ENCODE measurements at regions not wholly inside any gene's neighbourhood (a gene's known extent, or its start where the extent isn't known, plus 50 kb on each side); places are given as distances from the start of the nearest gene placed in this dataset.

DNA sequence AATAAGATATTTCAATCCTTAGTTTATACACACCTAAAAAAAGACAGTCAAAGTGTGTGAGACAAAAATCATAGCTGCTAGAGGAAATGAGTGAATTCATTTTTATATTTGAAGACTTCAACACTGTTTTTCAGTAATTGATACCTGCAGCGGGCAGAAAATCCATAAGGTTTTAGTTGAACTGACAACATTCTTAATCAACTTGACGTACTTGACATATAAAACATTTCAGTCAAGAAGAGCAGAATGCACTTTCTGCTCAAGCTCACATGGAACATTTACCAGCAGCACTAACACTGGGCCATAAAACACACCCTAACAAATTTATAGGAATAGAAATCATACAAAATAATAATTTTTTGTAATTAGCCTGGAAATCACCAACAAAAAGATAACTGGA lies 959.6 kb upstream of the SOX11 start:
- Histone ChIP-seq H3K4me3 (no peak overlapping the region), H3K36me3 (ENCODE audit: control insufficient read depth in 2 of 2, insufficient read depth in 2 of 2, low read length in 1 of 2) (no peaks in the 10 kb centered on the region), H3K27ac (ENCODE audit: control insufficient read depth, insufficient read depth) (no peak overlapping the region), H3K9me3 (replicated peaks; ENCODE audit: control insufficient read depth, insufficient read depth, low read length) (no peaks in the 10 kb centered on the region), H2AFZ (ENCODE audit: control insufficient read depth, low read depth, low read length) (no peak overlapping the region), H3K27me3 (replicated peaks in 1 of 2; ENCODE audit: control insufficient read depth in 2 of 2, insufficient read depth in 2 of 2, low read length in 1 of 2) (no peaks in the 10 kb centered on the region), H3K79me2 (ENCODE audit: control insufficient read depth, insufficient read depth, low read length) (no peaks in the 10 kb centered on the region), H3K4me2 (ENCODE audit: control insufficient read depth, insufficient read depth) (no peak overlapping the region), H3K9ac (ENCODE audit: control insufficient read depth, insufficient read depth, low read length) (no peak overlapping the region), H4K20me1 (ENCODE audit: control insufficient read depth, insufficient read depth) (no peaks in the 10 kb centered on the region), H3K4me1 (ENCODE audit: control insufficient read depth, insufficient read depth, low read length) (no peaks in the 10 kb centered on the region)
- SMC1A ChIA-PET (ENCODE audit: uncharacterized antibody, unreplicated experiment), result interaction anchor here (1.3 kb wide), 1 partner anchor 10 kb away, joined by 3 read pairs; no protein-coding TSS in a partner anchor
- POLR2A ChIA-PET, result interaction anchor here (0.6 kb wide), 1 partner anchor 30 kb away, joined by 3 read pairs; no protein-coding TSS in a partner anchor
- ATAC-seq, result no peak
- 7% methylated on average over 2 of the region's 2 CpGs for WGBS (ENCODE audit: insufficient coverage, insufficient replicate concordance, low lambda C conversion rate, missing lambda C conversion rate)
- FAIRE-seq, result no peak
- intact Hi-C loops (cut with micrococcal nuclease; ENCODE audit: unreplicated experiment) (no loop called here), in situ Hi-C loops (cut with MboI) (no loop called here)
- no peak for DNase-seq (ENCODE audit: low read depth, low spot score)
- no TSS peak for BruUV-seq (replicated peaks)
- RAD21 ChIA-PET (ENCODE audit: unreplicated experiment), result no interaction called here
- CTCF ChIA-PET, result no interaction called here
- TF ChIP-seq HDAC2 (IDR thresholded peaks at IDR 0.05) (no peak), NR2F1 (conservative IDR thresholded peaks at IDR 0.05) (no peak), CREB1 (IDR thresholded peaks at IDR 0.05; ENCODE audit: low read depth) (no peak), HDAC6 (IDR thresholded peaks at IDR 0.05; ENCODE audit: unreplicated experiment) (no peak)
- TF ChIP-seq, protein P1, sequence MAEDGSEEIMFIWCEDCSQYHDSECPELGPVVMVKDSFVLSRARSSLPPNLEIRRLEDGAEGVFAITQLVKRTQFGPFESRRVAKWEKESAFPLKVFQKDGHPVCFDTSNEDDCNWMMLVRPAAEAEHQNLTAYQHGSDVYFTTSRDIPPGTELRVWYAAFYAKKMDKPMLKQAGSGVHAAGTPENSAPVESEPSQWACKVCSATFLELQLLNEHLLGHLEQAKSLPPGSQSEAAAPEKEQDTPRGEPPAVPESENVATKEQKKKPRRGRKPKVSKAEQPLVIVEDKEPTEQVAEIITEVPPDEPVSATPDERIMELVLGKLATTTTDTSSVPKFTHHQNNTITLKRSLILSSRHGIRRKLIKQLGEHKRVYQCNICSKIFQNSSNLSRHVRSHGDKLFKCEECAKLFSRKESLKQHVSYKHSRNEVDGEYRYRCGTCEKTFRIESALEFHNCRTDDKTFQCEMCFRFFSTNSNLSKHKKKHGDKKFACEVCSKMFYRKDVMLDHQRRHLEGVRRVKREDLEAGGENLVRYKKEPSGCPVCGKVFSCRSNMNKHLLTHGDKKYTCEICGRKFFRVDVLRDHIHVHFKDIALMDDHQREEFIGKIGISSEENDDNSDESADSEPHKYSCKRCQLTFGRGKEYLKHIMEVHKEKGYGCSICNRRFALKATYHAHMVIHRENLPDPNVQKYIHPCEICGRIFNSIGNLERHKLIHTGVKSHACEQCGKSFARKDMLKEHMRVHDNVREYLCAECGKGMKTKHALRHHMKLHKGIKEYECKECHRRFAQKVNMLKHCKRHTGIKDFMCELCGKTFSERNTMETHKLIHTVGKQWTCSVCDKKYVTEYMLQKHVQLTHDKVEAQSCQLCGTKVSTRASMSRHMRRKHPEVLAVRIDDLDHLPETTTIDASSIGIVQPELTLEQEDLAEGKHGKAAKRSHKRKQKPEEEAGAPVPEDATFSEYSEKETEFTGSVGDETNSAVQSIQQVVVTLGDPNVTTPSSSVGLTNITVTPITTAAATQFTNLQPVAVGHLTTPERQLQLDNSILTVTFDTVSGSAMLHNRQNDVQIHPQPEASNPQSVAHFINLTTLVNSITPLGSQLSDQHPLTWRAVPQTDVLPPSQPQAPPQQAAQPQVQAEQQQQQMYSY (CRISPR knock-in tag; IDR thresholded peaks at IDR 0.05), result no peak
- TF ChIP-seq, protein P2, sequence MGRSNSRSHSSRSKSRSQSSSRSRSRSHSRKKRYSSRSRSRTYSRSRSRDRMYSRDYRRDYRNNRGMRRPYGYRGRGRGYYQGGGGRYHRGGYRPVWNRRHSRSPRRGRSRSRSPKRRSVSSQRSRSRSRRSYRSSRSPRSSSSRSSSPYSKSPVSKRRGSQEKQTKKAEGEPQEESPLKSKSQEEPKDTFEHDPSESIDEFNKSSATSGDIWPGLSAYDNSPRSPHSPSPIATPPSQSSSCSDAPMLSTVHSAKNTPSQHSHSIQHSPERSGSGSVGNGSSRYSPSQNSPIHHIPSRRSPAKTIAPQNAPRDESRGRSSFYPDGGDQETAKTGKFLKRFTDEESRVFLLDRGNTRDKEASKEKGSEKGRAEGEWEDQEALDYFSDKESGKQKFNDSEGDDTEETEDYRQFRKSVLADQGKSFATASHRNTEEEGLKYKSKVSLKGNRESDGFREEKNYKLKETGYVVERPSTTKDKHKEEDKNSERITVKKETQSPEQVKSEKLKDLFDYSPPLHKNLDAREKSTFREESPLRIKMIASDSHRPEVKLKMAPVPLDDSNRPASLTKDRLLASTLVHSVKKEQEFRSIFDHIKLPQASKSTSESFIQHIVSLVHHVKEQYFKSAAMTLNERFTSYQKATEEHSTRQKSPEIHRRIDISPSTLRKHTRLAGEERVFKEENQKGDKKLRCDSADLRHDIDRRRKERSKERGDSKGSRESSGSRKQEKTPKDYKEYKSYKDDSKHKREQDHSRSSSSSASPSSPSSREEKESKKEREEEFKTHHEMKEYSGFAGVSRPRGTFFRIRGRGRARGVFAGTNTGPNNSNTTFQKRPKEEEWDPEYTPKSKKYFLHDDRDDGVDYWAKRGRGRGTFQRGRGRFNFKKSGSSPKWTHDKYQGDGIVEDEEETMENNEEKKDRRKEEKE (IDR thresholded peaks at IDR 0.05), result no peak
- TF ChIP-seq, protein P3, sequence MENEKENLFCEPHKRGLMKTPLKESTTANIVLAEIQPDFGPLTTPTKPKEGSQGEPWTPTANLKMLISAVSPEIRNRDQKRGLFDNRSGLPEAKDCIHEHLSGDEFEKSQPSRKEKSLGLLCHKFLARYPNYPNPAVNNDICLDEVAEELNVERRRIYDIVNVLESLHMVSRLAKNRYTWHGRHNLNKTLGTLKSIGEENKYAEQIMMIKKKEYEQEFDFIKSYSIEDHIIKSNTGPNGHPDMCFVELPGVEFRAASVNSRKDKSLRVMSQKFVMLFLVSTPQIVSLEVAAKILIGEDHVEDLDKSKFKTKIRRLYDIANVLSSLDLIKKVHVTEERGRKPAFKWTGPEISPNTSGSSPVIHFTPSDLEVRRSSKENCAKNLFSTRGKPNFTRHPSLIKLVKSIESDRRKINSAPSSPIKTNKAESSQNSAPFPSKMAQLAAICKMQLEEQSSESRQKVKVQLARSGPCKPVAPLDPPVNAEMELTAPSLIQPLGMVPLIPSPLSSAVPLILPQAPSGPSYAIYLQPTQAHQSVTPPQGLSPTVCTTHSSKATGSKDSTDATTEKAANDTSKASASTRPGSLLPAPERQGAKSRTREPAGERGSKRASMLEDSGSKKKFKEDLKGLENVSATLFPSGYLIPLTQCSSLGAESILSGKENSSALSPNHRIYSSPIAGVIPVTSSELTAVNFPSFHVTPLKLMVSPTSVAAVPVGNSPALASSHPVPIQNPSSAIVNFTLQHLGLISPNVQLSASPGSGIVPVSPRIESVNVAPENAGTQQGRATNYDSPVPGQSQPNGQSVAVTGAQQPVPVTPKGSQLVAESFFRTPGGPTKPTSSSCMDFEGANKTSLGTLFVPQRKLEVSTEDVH (IDR thresholded peaks at IDR 0.05; ENCODE audit: low read depth, partially characterized antibody), result no peak
- TF ChIP-seq, protein P4, sequence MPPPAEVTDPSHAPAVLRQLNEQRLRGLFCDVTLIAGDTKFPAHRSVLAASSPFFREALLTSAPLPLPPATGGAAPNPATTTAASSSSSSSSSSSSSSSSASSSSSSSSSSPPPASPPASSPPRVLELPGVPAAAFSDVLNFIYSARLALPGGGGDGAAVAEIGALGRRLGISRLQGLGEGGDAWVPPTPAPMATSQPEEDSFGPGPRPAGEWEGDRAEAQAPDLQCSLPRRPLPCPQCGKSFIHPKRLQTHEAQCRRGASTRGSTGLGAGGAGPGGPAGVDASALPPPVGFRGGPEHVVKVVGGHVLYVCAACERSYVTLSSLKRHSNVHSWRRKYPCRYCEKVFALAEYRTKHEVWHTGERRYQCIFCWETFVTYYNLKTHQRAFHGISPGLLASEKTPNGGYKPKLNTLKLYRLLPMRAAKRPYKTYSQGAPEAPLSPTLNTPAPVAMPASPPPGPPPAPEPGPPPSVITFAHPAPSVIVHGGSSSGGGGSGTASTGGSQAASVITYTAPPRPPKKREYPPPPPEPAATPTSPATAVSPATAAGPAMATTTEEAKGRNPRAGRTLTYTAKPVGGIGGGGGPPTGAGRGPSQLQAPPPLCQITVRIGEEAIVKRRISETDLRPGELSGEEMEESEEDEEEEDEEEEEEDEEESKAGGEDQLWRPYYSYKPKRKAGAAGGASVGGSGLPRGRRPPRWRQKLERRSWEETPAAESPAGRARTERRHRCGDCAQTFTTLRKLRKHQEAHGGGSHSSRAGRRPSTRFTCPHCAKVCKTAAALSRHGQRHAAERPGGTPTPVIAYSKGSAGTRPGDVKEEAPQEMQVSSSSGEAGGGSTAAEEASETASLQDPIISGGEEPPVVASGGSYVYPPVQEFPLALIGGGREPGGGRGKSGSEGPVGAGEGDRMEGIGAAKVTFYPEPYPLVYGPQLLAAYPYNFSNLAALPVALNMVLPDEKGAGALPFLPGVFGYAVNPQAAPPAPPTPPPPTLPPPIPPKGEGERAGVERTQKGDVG (CRISPR knock-in tag; IDR thresholded peaks at IDR 0.05), result no peak
- TF ChIP-seq, protein P5, sequence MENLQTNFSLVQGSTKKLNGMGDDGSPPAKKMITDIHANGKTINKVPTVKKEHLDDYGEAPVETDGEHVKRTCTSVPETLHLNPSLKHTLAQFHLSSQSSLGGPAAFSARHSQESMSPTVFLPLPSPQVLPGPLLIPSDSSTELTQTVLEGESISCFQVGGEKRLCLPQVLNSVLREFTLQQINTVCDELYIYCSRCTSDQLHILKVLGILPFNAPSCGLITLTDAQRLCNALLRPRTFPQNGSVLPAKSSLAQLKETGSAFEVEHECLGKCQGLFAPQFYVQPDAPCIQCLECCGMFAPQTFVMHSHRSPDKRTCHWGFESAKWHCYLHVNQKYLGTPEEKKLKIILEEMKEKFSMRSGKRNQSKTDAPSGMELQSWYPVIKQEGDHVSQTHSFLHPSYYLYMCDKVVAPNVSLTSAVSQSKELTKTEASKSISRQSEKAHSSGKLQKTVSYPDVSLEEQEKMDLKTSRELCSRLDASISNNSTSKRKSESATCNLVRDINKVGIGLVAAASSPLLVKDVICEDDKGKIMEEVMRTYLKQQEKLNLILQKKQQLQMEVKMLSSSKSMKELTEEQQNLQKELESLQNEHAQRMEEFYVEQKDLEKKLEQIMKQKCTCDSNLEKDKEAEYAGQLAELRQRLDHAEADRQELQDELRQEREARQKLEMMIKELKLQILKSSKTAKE (IDR thresholded peaks at IDR 0.05; ENCODE audit: low read depth, poor library complexity, severe bottlenecking), result no peak

Data from GM12878 (cell line).